H1 (cell line): ENCODE measurements at regions not wholly inside any gene's neighbourhood (a gene's known extent, or its start where the extent isn't known, plus 50 kb on each side); places are given as distances from the start of the nearest gene placed in this dataset.

Experiments used
- CTCF ChIA-PET: fragments of 300-600 bp; sonication (Branson Sonifier 250); formaldehyde crosslinking; loops from one replicate; lab custom pipeline; 2021; ENCODE audit not compliant: partially characterized antibody; lab: Charles Lee
- POLR2A ChIA-PET: fragments of 300-600 bp; sonication (Branson Sonifier 250); formaldehyde crosslinking; loops from one replicate; lab custom pipeline; 2021; ENCODE audit warnings: inconsistent platforms; ENCODE audit not compliant: partially characterized antibody; lab: Charles Lee
- DNase-seq, 2 experiments: peaks; one replicate each; pipeline versions ENCODE4 v3.0.0 to v3.0.0-alpha.2; 2010 to 2022; ENCODE audit warnings: low spot score in 2 of 2, low read depth in 1 of 2, mixed read lengths in 1 of 2
- FAIRE-seq: peaks from 2 replicates; lab custom pipeline; 2011; peaks lifted over from hg19 to GRCh38; lab: Jason Lieb, UNC
- H2AFZ ChIP-seq: 2 replicates; pipeline ENCODE4 v1.8.1; 2012; ENCODE audit warnings: low read length, inconsistent platforms
- H2AK5ac ChIP-seq: 2 replicates; pipeline ENCODE4 v1.6.1; 2013; ENCODE audit warnings: low read depth, low read length
- H2BK120ac ChIP-seq: replicated peaks from 2 replicates; pipeline ENCODE3; 2013; ENCODE audit warnings: low read depth, low read length, inconsistent platforms
- H2BK12ac ChIP-seq: 2 replicates; pipeline ENCODE4 v1.6.1; 2013; ENCODE audit warnings: low read depth, low read length
- H2BK15ac ChIP-seq: 2 replicates; pipeline ENCODE4 v1.6.1; 2013; ENCODE audit warnings: low read length
- H2BK20ac ChIP-seq: 2 replicates; pipeline ENCODE4 v1.6.1; 2013; ENCODE audit warnings: low read length
- H2BK5ac ChIP-seq: 2 replicates; pipeline ENCODE4 v1.6.1; 2013; ENCODE audit warnings: low read depth, low read length
- H3K14ac ChIP-seq: 2 replicates; pipeline ENCODE4 v1.6.1; 2013; ENCODE audit warnings: inconsistent platforms; ENCODE audit not compliant: insufficient read length
- H3K18ac ChIP-seq: 2 replicates; pipeline ENCODE4 v1.6.1; 2013; ENCODE audit warnings: low read length; ENCODE audit errors: extremely low read depth
- H3K23ac ChIP-seq: 2 replicates; pipeline ENCODE4 v1.6.1; 2013; ENCODE audit warnings: inconsistent platforms; ENCODE audit not compliant: insufficient read length
- H3K23me2 ChIP-seq: 2 replicates; pipeline ENCODE4 v1.6.1; 2013; ENCODE audit warnings: low read depth, low read length
- H3K27ac ChIP-seq: 2 replicates; pipeline ENCODE4 v1.6.1; 2011; ENCODE audit warnings: low read depth, low read length, inconsistent platforms
- H3K27me3 ChIP-seq, 4 experiments: replicated peaks in 1 of 4; 1 replicate in 1 of 4; 2 replicates in 3 of 4; pipeline versions ENCODE4 v1.6.1 to v1.8.1; 2011 to 2013; ENCODE audit warnings: low read length in 3 of 4, mild to moderate bottlenecking in 3 of 4, inconsistent platforms in 2 of 4, mixed read lengths in 2 of 4, moderate library complexity in 1 of 4; ENCODE audit not compliant: control insufficient read depth in 3 of 4, insufficient read depth in 3 of 4; ENCODE audit errors: extremely low read depth in 1 of 4
- H3K36me3 ChIP-seq, 4 experiments: 2 replicates each; pipeline versions ENCODE4 v1.6.1 to v1.8.1; 2011 to 2013; ENCODE audit warnings: mild to moderate bottlenecking in 4 of 4, low read length in 3 of 4, moderate library complexity in 2 of 4, control low read depth in 1 of 4, inconsistent platforms in 1 of 4; ENCODE audit not compliant: insufficient read depth in 4 of 4, control insufficient read depth in 2 of 4
- H3K4ac ChIP-seq: replicated peaks from 2 replicates; pipeline ENCODE3; 2013; ENCODE audit warnings: low read length, low read depth, mixed read lengths, inconsistent platforms; ENCODE audit not compliant: insufficient read length
- H3K4me1 ChIP-seq, 4 experiments: replicated peaks in 1 of 4; 1 replicate in 1 of 4; 2 replicates in 3 of 4; pipeline versions ENCODE4 v1.6.1 to v1.8.1; 2011 to 2013; ENCODE audit warnings: low read length in 3 of 4, inconsistent platforms in 2 of 4, mixed read lengths in 1 of 4; ENCODE audit not compliant: insufficient read depth in 4 of 4, control insufficient read depth in 3 of 4
- H3K4me2 ChIP-seq, 2 experiments: 2 replicates each; pipeline versions ENCODE4 v1.6.1 to v1.8.1; 2011 to 2013; ENCODE audit warnings: low read depth in 2 of 2, low read length in 2 of 2, control low read depth in 1 of 2, inconsistent platforms in 1 of 2, mild to moderate bottlenecking in 1 of 2; ENCODE audit not compliant: insufficient read depth in 1 of 2
- H3K4me3 ChIP-seq, 4 experiments: fragments of 200-600, 300-600 bp in 1 of 4; sonication (generic), shearing (Covaris generic), sonication (Bioruptor Twin) in 1 of 4; 2 replicates each; pipeline versions ENCODE4 v1.5.1 to v1.8.1; 2011 to 2016; ENCODE audit warnings: low read length in 4 of 4, low read depth in 3 of 4, control low read depth in 2 of 4, inconsistent platforms in 2 of 4, mild to moderate bottlenecking in 2 of 4, mixed read lengths in 1 of 4, moderate library complexity in 1 of 4; ENCODE audit not compliant: insufficient read depth in 2 of 4; ENCODE audit errors: extremely low read depth in 1 of 4
- H3K56ac ChIP-seq: replicated peaks from 2 replicates; pipeline ENCODE3; 2013; ENCODE audit warnings: low read depth, mild to moderate bottlenecking, mixed read lengths, low read length, inconsistent platforms; ENCODE audit not compliant: insufficient read length
- H3K79me1 ChIP-seq: 2 replicates; pipeline ENCODE4 v1.6.1; 2013; ENCODE audit warnings: low read depth, low read length, control low read depth
- H3K79me2 ChIP-seq, 2 experiments: 2 replicates each; pipeline versions ENCODE4 v1.6.1 to v1.8.1; 2012 to 2013; ENCODE audit warnings: low read length in 2 of 2, mild to moderate bottlenecking in 2 of 2, inconsistent platforms in 1 of 2; ENCODE audit not compliant: insufficient read depth in 2 of 2, control insufficient read depth in 1 of 2
- H3K9ac ChIP-seq, 4 experiments: replicated peaks in 1 of 4; 1 replicate in 1 of 4; 2 replicates in 3 of 4; pipeline versions ENCODE4 v1.6.1 to v1.8.1; 2011 to 2013; ENCODE audit warnings: low read depth in 3 of 4, low read length in 3 of 4, control low read depth in 2 of 4, mild to moderate bottlenecking in 2 of 4, moderate library complexity in 2 of 4, inconsistent platforms in 1 of 4; ENCODE audit errors: extremely low read depth in 1 of 4
- H3K9me3 ChIP-seq, 2 experiments: 2 replicates each; pipeline versions ENCODE4 v1.6.1 to v1.8.1; 2012 to 2013; ENCODE audit warnings: mild to moderate bottlenecking in 2 of 2, moderate library complexity in 2 of 2, control low read depth in 1 of 2, inconsistent platforms in 1 of 2, low read depth in 1 of 2, low read length in 1 of 2, mixed read lengths in 1 of 2; ENCODE audit not compliant: insufficient read depth in 2 of 2
- H4K20me1 ChIP-seq, 2 experiments: replicated peaks in 1 of 2; 2 replicates each; pipeline versions ENCODE3 to v1.8.1; 2011 to 2013; ENCODE audit warnings: inconsistent platforms in 2 of 2, low read length in 2 of 2, mild to moderate bottlenecking in 1 of 2; ENCODE audit not compliant: insufficient read depth in 2 of 2, control insufficient read depth in 1 of 2
- H4K5ac ChIP-seq: 2 replicates; pipeline ENCODE4 v1.6.1; 2013; ENCODE audit warnings: low read length, low read depth, mixed read lengths, inconsistent platforms; ENCODE audit not compliant: insufficient read length
- H4K8ac ChIP-seq: 2 replicates; pipeline ENCODE4 v1.8.0; 2013; ENCODE audit warnings: mild to moderate bottlenecking, moderate library complexity, low read length, inconsistent platforms; ENCODE audit not compliant: insufficient read depth; ENCODE audit errors: extremely low read depth
- H4K91ac ChIP-seq: replicated peaks from 2 replicates; pipeline ENCODE3; 2013; ENCODE audit warnings: low read length, mixed read lengths, inconsistent platforms; ENCODE audit not compliant: insufficient read length
- CTCF ChIP-seq, 3 experiments: IDR thresholded peaks; 1 replicate in 2 of 3; 2 replicates in 1 of 3; pipeline versions ENCODE4 v1.5.1 to v1.6.1; 2011; ENCODE audit warnings: low read length in 3 of 3, mild to moderate bottlenecking in 3 of 3, inconsistent platforms in 2 of 3, low read depth in 1 of 3, moderate library complexity in 1 of 3; ENCODE audit not compliant: insufficient read depth in 1 of 3; ENCODE audit errors: control extremely low read depth in 1 of 3
- KDM4A ChIP-seq: IDR thresholded peaks from one replicate; pipeline ENCODE4 v1.7.1; 2012; ENCODE audit warnings: low read depth, mild to moderate bottlenecking, moderate library complexity, low read length, inconsistent platforms; ENCODE audit not compliant: severe bottlenecking
- RAD21 ChIP-seq, 2 experiments: IDR thresholded peaks in 1 of 2; conservative IDR thresholded peaks in 1 of 2; 2 replicates each; pipeline ENCODE4 v1.6.1; 2011; ENCODE audit warnings: low read depth in 2 of 2, low read length in 2 of 2, improper control_type of control experiment in 1 of 2, inconsistent platforms in 1 of 2, mild to moderate bottlenecking in 1 of 2, moderate library complexity in 1 of 2
- SP1 ChIP-seq: IDR thresholded peaks from 2 replicates; pipeline ENCODE4 v1.6.1; 2011; ENCODE audit warnings: low read depth, low read length
- WGBS, 2 experiments: shearing (Covaris generic) in 1 of 2; methylation state at CpG; one replicate each; pipeline versions ENCODE4 v1.1.6 to v1.1.7; 2013 to 2015; ENCODE audit warnings: low lambda C conversion rate in 2 of 2, mixed read lengths in 2 of 2, inconsistent platforms in 1 of 2, low coverage in 1 of 2, missing lambda C conversion rate in 1 of 2; ENCODE audit not compliant: insufficient replicate concordance in 2 of 2, insufficient coverage in 1 of 2, insufficient read length in 1 of 2; ENCODE audit errors: extremely low coverage in 1 of 2, missing lambda C conversion rate in 1 of 2; 5-methylcytosine and 5-hydroxymethylcytosine counted together

GRCh38 chr18:1559563-1559962, 654.9 kb downstream of the ADCYAP1 start:
- H3K56ac ChIP-seq: no peak overlapping the region
- no peak overlapping the region for H4K8ac ChIP-seq
- H3K4ac ChIP-seq: no peak overlapping the region
- H4K91ac ChIP-seq: no peak overlapping the region
- H3K27ac ChIP-seq: no peak overlapping the region
- 87% methylated on average over 3 of the region's 3 CpGs; no CpG with 5 or more reads in 1 of the 2 experiments for WGBS, 2 experiments
- H3K27me3 ChIP-seq: no peaks in the 10 kb centered on the region
- H3K4me1 ChIP-seq: no peaks in the 10 kb centered on the region
- CTCF ChIA-PET: interaction anchor here (0.6 to 1.7 kb wide), 3 partner anchors 23 to 139 kb away, joined by 3 to 4 read pairs (median 4); no protein-coding TSS in a partner anchor
- H3K23me2 ChIP-seq: no peaks in the 10 kb centered on the region
- no peaks in the 10 kb centered on the region for H3K79me1 ChIP-seq
- H3K4me2 ChIP-seq: no peak overlapping the region
- no peak for DNase-seq
- no peaks in the 10 kb centered on the region for H3K79me2 ChIP-seq
- no peaks in the 10 kb centered on the region for H4K20me1 ChIP-seq
- H3K23ac ChIP-seq: no peak overlapping the region
- no peak overlapping the region; the same call in 1 of the 2 replicates for H2BK12ac ChIP-seq
- peak in 1 of 3 experiments; percentile 28; a peak in 1 of 4 replicates for TF ChIP-seq CTCF (IDR thresholded peaks at IDR 0.05; ENCODE audit: control extremely low read depth in 1 of 3, insufficient read depth in 1 of 3, low read depth in 1 of 3, low read length in 3 of 3)
- TF ChIP-seq KDM4A: no peak
- no peak for TF ChIP-seq SP1
- TF ChIP-seq RAD21 (IDR thresholded peaks at IDR 0.05 in 1 of 2, conservative IDR thresholded peaks at IDR 0.05 in 1 of 2; ENCODE audit: low read depth in 2 of 2, low read length in 2 of 2): peak; percentile 32 to 42; a peak in 3 of 4 replicates
- POLR2A ChIA-PET: no interaction called here
- H3K4me3 ChIP-seq: no peak overlapping the region
- H2BK120ac ChIP-seq: no peak overlapping the region
- no peak overlapping the region for H2BK20ac ChIP-seq
- H2AK5ac ChIP-seq: no peak overlapping the region
- no peak overlapping the region for H3K9ac ChIP-seq
- H3K9me3 ChIP-seq: no peaks in the 10 kb centered on the region
- no peak for FAIRE-seq
- no peaks in the 10 kb centered on the region for H3K36me3 ChIP-seq
- no peak overlapping the region for H3K18ac ChIP-seq
- H2BK15ac ChIP-seq: no peak overlapping the region
- no peak overlapping the region for H4K5ac ChIP-seq
- no peak overlapping the region for H2AFZ ChIP-seq
- H2BK5ac ChIP-seq: no peak overlapping the region
- no peak overlapping the region for H3K14ac ChIP-seq
